Tibial artery (tissue), 4 donors: ENCODE measurements at regions not wholly inside any gene's neighbourhood (a gene's known extent, or its start where the extent isn't known, plus 50 kb on each side); places are given as distances from the start of the nearest gene placed in this dataset.

Source experiments
- DNase-seq, 2 donors: peaks; one replicate each; pipeline ENCODE4 v3.0.0-alpha.2; 2019
- H3K27ac ChIP-seq, 2 donors: fragments of 200-600 bp; sonication (generic) in 1 of 2; 1 replicate in 1 of 2; 2 replicates in 1 of 2; pipeline ENCODE4 v1.5.1; 2018 to 2019; ENCODE audit warnings: mild to moderate bottlenecking in 1 of 2
- H3K27me3 ChIP-seq, 2 donors: fragments of 200-600 bp; sonication (generic) in 1 of 2; one replicate each; pipeline versions ENCODE4 v1.5.1 to v1.6.0; 2016 to 2019
- H3K36me3 ChIP-seq, 3 donors: fragments of 200-600 bp; sonication (generic) in 2 of 3; one replicate each; pipeline ENCODE4 v1.5.1; 2016 to 2019; ENCODE audit warnings: mild to moderate bottlenecking in 2 of 3
- H3K4me1 ChIP-seq, 4 donors: fragments of 200-600 bp; sonication (generic) in 2 of 4; 1 replicate in 3 of 4; 2 replicates in 1 of 4; pipeline ENCODE4 v1.5.1; 2016 to 2019
- H3K4me3 ChIP-seq, 2 donors: fragments of 200-600 bp; sonication (generic) in 1 of 2; 1 replicate in 1 of 2; 2 replicates in 1 of 2; pipeline ENCODE4 v1.5.1; 2018 to 2019; ENCODE audit warnings: mild to moderate bottlenecking in 2 of 2
- H3K9me3 ChIP-seq, 3 donors: fragments of 200-600 bp; sonication (generic) in 1 of 3; one replicate each; pipeline ENCODE4 v1.5.1; 2016 to 2019
- intact Hi-C: fragments of 100-400 bp; cut with DNase I; formaldehyde crosslinking; loops from one replicate; pipeline ENCODE4 v1.15.0; 2023; ENCODE audit warnings: low total_unique reads
- TF ChIP-seq, protein P1 (sequence below), 2 experiments: fragments of 200-600 bp in 1 of 2; fragments of 450-650 bp in 1 of 2; IDR thresholded peaks; one replicate each; pipeline ENCODE4 v1.5.1; 2017 to 2019; ENCODE audit warnings: antibody characterized with exemption in 2 of 2, mild to moderate bottlenecking in 1 of 2, moderate library complexity in 1 of 2

DNA sequence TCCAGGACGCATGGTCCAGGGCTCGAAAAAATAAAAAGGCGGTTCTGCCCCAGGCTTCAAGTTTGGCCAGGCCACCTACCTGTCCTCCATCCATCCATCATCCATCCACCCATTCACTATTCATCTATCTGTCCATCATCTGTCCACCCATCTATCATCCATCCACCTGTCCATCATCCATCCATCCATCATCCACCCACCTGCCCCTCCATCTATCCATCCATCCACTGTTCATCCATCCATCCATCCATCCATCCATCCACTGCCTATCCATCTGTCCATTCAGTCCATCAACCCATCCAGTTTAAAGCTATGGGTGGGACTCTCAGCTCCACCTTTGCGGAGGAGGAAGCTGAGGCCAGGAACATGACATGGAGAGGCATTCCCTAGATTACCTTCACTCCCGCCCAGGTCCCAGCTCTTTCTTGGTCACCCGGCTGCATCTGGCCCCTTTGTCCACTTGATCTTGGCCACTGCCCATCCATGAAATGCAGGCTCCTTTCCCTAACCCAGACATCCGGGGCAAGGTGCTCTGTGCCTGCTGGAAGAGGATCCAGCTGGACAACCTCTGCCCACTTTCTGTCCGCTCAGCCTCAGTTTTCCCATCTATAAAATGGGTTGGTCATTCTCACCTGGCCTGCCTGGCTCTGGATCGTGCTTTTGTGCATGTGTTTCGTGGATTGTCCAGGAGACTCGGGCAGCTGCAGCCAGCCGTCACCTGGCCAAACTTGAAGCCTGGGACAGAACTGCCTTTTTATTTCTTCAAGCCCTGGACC lies 236.0 kb upstream of the CIBAR2 start:
- peaks cover 0 to 36% (median 20%) of the 10 kb centered on the region in 4 donors for H3K4me1 ChIP-seq
- intact Hi-C loops: no loop called here
- H3K36me3 ChIP-seq: no peaks in the 10 kb centered on the region
- no peaks in the 10 kb centered on the region for H3K9me3 ChIP-seq
- H3K27ac ChIP-seq: no peak overlapping the region
- H3K27me3 ChIP-seq: peaks cover 0 to 9% of the 10 kb centered on the region in 2 donors
- no peak overlapping the region for H3K4me3 ChIP-seq
- TF ChIP-seq, protein P1, sequence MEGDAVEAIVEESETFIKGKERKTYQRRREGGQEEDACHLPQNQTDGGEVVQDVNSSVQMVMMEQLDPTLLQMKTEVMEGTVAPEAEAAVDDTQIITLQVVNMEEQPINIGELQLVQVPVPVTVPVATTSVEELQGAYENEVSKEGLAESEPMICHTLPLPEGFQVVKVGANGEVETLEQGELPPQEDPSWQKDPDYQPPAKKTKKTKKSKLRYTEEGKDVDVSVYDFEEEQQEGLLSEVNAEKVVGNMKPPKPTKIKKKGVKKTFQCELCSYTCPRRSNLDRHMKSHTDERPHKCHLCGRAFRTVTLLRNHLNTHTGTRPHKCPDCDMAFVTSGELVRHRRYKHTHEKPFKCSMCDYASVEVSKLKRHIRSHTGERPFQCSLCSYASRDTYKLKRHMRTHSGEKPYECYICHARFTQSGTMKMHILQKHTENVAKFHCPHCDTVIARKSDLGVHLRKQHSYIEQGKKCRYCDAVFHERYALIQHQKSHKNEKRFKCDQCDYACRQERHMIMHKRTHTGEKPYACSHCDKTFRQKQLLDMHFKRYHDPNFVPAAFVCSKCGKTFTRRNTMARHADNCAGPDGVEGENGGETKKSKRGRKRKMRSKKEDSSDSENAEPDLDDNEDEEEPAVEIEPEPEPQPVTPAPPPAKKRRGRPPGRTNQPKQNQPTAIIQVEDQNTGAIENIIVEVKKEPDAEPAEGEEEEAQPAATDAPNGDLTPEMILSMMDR (IDR thresholded peaks at IDR 0.05): no peak
- no peak for DNase-seq

DNA sequence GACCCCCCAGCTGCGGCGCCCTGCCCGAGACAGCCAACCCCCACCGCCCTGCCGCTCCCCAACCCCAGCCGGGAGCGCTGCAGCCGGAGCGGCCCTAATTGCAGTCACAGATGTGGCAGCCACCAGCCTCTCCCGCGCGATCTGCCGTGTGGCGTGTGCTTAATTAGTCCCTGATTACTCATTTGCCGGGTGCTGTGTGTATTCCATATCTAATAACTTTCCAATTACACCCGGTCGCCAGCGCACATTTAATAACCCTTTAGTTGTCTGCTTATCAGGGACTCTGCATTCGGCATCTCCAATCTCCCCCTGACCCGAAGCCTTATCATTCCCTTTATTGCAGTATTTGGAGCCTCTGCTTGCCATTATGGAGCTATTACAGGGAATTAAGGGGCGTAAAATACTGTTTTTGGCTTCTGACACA lies 236.7 kb upstream of the CIBAR2 start:
- TF ChIP-seq, protein P1 (IDR thresholded peaks at IDR 0.05): no peak
- no peaks in the 10 kb centered on the region for H3K36me3 ChIP-seq
- DNase-seq: no peak
- intact Hi-C loops: no loop called here
- peaks cover 0 to 9% of the 10 kb centered on the region in 2 donors for H3K27me3 ChIP-seq
- H3K27ac ChIP-seq: no peak overlapping the region
- peaks cover 0 to 36% (median 20%) of the 10 kb centered on the region in 4 donors for H3K4me1 ChIP-seq
- H3K9me3 ChIP-seq: no peaks in the 10 kb centered on the region
- no peak overlapping the region for H3K4me3 ChIP-seq

DNA sequence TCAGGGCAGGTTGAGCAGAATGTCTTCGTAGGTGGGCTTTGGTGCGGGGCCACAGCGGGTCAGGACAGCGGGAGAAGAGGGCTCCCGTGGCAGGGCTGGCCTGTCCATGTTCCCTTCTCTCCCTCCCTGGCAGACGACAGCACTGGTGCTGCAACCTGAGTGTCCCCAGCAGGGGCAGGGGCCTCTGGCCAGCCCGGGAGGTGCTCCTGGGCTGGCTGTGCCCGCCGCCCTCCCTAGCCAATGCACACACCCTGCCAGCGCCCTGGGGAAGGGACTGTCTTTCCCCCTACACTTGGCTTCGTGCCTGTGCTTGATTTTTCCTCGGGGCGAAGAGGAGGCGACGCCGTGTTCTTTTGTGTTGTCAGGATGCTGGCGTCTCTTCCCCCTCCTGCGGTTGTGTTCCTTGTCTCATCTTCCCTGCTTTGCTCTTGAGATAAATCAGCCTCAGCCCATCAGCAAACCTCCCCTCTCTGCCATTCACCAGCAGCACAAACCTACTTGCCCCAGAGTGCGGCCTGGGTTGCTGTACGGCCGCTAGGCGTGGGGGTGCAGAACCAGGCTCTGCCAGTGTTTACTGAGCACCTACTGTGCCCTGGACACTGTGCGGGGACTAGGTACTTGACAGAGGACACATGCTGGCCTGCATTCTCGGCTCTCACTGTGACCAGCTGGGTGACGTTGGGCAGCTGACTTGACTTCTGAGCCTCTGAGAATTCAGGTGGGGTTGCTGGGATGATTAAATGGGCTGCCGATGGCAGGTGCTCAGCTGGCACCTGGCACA lies 237.3 kb upstream of the CIBAR2 start:
- no peaks in the 10 kb centered on the region for H3K9me3 ChIP-seq
- TF ChIP-seq, protein P1 (IDR thresholded peaks at IDR 0.05): no peak
- no peaks in the 10 kb centered on the region for H3K36me3 ChIP-seq
- no peak overlapping the region for H3K27ac ChIP-seq
- intact Hi-C loops: no loop called here
- H3K4me3 ChIP-seq: no peak overlapping the region
- peaks cover 0 to 9% of the 10 kb centered on the region in 2 donors for H3K27me3 ChIP-seq
- peaks cover 0 to 37% (median 20%) of the 10 kb centered on the region in 4 donors for H3K4me1 ChIP-seq
- DNase-seq: no peak

DNA sequence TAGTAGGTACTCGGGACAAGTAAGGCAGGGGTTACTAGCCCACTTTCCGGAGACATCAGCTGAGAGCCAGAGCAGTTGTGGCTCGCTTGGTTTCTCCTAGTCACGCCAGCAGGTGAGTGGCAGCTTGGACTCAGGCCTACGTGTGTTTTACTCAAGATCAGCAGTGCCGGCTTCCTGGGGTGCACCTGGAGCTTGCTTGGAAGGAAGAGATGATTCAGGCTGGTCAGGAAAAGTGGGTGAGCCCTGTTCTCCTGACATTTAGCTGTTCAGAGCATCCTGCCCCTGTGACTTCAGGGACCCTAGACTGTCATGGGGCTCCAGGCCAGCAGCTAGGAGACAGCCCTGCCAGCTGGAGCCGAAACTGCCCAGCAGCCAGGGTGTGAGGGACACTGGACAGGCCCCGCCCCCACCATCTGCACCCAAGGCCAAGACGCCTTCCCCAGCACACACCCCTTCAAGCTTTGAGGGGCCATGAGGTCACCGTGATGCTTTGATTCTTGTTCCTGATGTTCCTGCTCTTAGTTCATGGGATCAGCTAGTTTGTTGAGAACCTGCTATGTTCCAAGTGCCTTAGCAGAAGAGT lies 238.0 kb upstream of the CIBAR2 start:
- no peak for DNase-seq
- TF ChIP-seq, protein P1 (IDR thresholded peaks at IDR 0.05): no peak
- Histone ChIP-seq H3K9me3 (no peaks in the 10 kb centered on the region), H3K36me3 (no peaks in the 10 kb centered on the region), H3K27ac (peak overlapping the region in 1 of 2 donors; percentile 32), H3K4me1 (peaks cover 0 to 44% (median 20%) of the 10 kb centered on the region in 4 donors), H3K27me3 (peaks cover 0 to 9% of the 10 kb centered on the region in 2 donors), H3K4me3 (no peak overlapping the region)
- intact Hi-C loops: no loop called here

DNA sequence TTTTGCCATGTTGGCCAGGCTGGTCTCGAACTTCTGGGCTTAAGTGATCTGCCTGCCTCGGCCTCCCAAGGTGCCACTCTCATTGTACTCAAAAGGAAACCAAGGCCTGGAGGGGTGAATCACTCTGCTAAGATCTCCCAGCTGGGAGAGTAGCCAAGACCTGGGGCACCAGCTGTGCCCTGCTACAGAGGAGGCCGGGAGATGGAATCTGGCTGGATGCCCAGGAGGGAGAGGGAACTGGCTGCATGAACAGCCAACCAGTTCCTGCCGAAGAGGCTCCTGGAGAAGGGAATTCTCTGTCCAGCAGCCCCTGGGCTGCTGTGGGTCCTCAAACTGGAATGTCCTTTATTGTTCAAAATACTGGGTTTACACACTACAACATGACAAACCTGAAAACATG lies 238.7 kb upstream of the CIBAR2 start:
- Histone ChIP-seq H3K4me3 (no peak overlapping the region), H3K9me3 (no peaks in the 10 kb centered on the region), H3K27me3 (peaks cover 0 to 9% of the 10 kb centered on the region in 2 donors), H3K36me3 (no peaks in the 10 kb centered on the region), H3K27ac (peak overlapping the region; percentile 32 to 36), H3K4me1 (peaks cover 0 to 45% (median 20%) of the 10 kb centered on the region in 4 donors)
- DNase-seq: peak; percentile 92 to 97
- intact Hi-C loops: no loop called here
- TF ChIP-seq, protein P1 (IDR thresholded peaks at IDR 0.05): no peak
